NCI-H524 (cell line): ENCODE measurements at regions not wholly inside any gene's neighbourhood (a gene's known extent, or its start where the extent isn't known, plus 50 kb on each side); places are given as distances from the start of the nearest gene placed in this dataset.

ENCODE experiments used
- DNase-seq, 2 experiments: peaks; one replicate each; lab custom pipeline; 2025; lab: John Stamatoyannopoulos, UW

- no peak for DNase-seq
These were observed 431.6 kb upstream of the PTBP2 start for GRCh38 chr1:96290033-96290432.

- no peak for DNase-seq
These were observed 430.8 kb upstream of the PTBP2 start for GRCh38 chr1:96290801-96291200.

DNA sequence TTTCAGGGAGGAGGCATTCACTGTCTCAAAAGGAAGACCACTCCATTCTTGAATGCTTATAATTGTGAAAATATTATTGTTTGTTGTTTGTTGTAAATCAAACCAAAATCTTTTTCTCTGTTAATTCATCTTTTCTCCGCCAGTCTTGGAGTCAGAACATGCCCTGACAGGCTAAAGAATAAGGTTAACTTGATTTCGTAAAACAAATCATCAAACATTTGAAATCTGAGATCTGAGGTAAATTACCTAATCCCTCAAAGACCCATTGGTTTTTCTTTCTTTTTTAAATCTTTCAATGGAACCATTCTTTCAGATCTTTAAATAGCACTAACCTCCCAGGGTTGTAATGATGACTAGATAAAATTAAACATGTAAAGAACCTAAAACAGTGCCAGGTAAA lies 430.1 kb upstream of the PTBP2 start:
- DNase-seq: no peak

DNA sequence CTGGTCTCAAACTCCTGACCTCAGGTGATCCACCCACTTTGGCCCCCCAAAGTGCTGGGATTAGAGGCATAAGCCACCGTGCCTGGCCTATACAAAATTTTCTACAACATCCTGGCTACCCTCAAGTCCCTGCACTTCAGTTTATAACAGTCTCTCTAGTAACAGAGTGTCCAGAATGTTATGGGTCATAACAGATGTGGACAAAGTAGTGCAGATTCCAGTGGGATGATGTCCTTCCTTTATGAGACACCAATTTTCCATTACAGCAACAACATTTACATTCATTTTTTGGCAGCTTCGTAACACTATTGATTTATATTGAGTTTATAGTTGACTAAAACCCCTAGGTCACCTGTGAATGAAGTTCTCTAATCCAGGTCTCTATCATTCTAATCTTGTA lies 429.4 kb upstream of the PTBP2 start:
- DNase-seq: no peak

DNA sequence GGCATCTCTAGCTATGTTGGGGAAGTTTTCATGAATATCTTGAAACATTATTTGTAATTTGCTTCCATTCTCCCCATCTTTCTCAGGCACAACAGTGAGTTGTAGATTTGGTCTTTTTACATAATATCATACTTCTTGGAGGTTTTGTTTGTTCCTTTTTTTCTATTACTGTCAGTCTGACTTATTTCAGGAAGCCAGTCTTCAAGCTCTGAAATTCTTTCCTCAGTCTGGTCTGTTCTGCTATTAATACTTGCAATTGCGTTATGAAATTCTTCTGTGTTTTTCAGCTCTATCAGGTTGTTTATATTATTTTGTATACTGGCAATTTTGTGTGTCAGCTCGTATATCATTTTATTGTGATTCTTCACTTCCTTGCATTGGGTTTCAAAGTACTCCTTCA lies 424.6 kb upstream of the PTBP2 start:
- DNase-seq: no peak

DNA sequence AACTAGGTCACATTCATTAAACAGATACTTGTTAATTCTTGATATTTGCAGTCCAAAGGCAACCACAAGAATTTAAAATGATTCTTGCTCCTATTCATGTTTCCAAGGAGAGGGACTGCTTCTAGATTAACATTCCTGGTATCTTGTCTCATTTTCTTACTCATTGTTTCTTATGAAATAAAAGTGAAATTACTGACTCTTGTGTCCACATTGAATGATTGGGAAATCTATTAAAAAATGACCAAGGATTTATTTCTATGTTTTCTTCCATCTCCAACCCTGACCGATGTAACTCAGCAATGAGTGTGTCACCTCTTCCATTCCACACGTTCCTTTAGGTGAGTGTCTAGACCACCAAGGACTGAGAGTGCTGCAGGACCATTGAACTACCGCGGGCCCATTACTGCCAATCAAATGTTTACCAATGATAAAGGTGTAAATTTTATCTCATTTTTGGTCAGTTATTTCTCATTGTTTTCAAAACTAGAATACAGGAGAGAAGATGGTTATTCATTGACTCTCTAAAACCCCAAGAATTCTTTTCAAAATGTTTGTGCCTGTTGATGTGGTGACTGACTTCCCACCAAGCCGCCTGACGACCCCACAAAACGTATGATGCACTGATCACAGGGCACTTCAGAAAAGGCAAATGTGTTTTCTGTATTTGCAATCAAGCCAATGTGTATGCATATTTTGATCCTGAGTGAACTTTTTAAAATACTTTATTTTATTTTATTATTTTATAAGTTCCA lies 414.6 kb upstream of the PTBP2 start:
- DNase-seq: no peak

DNA sequence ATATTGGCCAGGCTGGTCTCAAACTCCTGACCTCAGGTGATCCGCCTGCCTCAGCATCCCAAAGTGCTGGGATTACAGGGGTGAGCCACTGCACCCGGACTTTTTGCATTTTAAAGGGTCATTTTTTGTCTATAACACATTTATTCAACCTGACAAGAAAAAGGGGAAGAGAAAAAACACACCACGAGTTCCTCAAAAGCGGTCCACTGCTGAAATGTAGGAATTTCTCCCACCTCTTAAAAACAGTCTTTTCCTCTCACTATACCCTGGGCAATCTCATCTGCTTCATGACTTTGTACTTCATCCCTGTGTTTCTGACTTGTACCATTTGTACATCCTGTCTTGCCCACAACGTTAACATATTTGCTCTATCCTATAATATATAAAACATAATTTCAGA lies 413.3 kb upstream of the PTBP2 start:
- no peak for DNase-seq

GRCh38 chr1:96309783-96310182 lies 411.8 kb upstream of the PTBP2 start:
- DNase-seq: no peak

GRCh38 chr1:96313216-96313615 lies 408.4 kb upstream of the PTBP2 start:
- no peak for DNase-seq

DNA sequence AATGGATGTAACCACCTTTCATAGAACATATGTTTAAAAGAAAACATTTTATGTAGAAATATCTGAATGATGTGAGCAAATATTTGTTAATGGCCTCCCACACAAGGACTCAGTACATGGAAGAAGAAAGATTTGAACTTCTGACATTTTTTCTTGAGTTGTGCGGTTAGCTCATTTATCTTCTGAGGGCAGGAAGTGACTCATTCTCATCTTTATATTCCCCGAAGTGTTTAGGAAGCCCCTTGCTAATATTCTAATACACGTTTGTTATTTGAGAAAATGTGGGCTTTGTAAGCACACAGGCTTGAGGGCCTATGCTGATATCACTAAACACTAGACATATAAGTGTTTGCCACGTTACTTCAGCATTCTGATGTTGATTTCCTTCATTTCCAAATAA lies 392.5 kb upstream of the PTBP2 start:
- no peak for DNase-seq

- no peak for DNase-seq
These were observed 390.0 kb upstream of the PTBP2 start for GRCh38 chr1:96331596-96331995.

GRCh38 chr1:96333522-96334235 lies 387.9 kb upstream of the PTBP2 start:
- DNase-seq: no peak

GRCh38 chr1:96334236-96334557 lies 387.4 kb upstream of the PTBP2 start:
- DNase-seq: no peak

DNA sequence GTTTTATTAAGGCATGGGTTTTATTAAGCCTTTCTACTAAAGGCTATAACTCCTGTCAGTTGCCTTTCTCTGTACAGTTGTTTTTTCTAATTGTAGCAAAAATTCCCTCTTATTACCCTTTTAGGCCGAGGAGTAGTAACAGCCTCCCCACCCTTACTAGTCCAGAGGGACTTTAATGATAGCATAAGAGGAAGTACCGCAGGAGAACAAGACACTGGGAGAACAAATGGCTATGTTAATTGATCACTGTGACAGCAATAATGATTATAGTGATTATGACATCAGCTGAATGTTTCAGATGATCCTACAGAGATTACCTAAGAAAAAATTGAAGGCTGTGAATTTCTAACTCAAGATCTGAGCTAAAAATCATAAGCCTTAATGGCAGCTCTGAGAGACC lies 383.0 kb upstream of the PTBP2 start:
- DNase-seq: no peak

GRCh38 chr1:96340686-96341085 lies 380.9 kb upstream of the PTBP2 start:
- no peak for DNase-seq

- DNase-seq: no peak
These were observed 374.9 kb upstream of the PTBP2 start for GRCh38 chr1:96346719-96347118.

- no peak for DNase-seq
These were observed 371.7 kb upstream of the PTBP2 start for GRCh38 chr1:96349896-96350295.

DNA sequence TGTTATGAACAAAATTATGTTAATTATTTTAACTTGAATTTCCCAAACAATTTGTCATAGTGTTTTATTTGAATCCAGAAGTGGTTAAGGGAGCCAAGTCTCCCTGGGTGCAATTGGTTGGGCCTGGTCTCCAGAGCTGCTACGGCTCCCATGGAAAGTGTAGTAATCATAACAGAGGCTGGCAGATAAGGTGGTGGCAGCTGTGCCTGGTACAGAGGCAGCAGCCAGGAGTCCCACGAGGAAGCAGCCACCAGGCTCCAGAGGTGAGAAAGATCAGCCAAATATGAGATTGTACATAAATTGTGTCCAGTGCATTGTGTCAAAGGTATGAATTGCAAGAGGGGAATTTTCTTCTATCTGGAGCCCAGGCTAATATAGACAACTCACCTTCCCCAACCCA lies 368.9 kb upstream of the PTBP2 start:
- no peak for DNase-seq

GRCh38 chr1:96355521-96355920 lies 366.1 kb upstream of the PTBP2 start:
- DNase-seq: peak; percentile 73 to 93

GRCh38 chr1:96355961-96356360 lies 365.6 kb upstream of the PTBP2 start:
- DNase-seq: no peak

GRCh38 chr1:96357141-96357765 lies 364.3 kb upstream of the PTBP2 start:
- DNase-seq: no peak

DNA sequence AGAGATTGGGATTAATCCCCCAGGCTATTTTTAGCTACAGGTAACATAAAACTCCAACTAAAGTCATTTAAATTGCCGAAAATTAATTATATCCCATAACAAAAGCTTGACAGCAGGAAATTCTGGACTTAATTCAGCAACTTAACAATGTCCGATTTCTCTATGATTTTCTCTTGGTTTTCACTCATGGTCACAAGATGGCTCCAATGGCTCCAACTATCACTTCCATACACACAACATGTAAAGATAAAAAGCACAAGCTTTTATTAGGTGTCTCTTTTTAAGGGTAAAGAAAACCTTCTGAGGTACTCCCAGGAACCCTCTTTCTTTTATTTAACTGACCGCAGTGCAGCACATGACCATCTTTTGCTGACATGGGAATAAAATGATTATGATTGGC lies 363.5 kb upstream of the PTBP2 start:
- peak in 1 of 2 experiments; percentile 42 for DNase-seq

DNA sequence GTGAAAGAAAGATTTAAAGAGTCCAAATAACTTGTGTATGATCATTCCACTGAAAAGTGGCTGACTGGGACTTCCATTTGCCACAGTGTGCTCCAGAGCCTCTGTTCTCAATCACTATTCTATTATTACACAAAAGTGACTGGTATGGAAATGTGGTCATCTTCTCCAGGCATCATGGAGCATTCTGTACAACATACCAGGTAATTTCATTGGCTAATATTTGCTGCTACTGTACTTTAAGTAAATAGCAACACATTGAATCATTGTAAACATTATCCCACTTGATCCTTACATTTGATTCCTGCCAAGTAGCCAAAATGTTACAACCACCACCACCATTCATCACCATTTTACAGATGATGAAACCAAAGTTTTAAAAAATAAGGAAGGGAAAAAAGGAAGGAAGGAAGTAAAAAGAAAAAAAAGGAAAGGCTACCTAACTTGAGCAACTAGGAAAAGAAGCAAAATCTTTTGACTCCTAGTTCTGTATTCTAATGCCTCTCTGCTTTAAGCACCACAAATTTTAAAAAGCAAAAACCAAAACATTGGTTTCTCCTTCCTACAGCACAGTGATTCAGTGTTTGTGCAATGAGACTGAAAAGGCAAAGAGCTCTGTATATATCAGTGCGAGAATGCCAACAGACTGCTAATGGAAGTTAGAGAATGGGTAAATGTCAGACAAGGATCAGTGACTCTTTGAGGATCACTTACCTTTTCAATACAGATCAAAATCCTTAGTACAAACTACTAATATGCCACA lies 361.4 kb upstream of the PTBP2 start:
- no peak for DNase-seq
